Activated CD4-positive, alpha-beta T cell treated with anti-CD3 and anti-CD28 coated beads, Interleukin-2, amount 50 U/mL, for 16 hours (primary cell): ENCODE measurements at regions not wholly inside any gene's neighbourhood (a gene's known extent, or its start where the extent isn't known, plus 50 kb on each side); places are given as distances from the start of the nearest gene placed in this dataset.

Source experiments
- DNase-seq: peaks from one replicate; pipeline ENCODE4 v3.0.0-alpha.2; 2020

DNA sequence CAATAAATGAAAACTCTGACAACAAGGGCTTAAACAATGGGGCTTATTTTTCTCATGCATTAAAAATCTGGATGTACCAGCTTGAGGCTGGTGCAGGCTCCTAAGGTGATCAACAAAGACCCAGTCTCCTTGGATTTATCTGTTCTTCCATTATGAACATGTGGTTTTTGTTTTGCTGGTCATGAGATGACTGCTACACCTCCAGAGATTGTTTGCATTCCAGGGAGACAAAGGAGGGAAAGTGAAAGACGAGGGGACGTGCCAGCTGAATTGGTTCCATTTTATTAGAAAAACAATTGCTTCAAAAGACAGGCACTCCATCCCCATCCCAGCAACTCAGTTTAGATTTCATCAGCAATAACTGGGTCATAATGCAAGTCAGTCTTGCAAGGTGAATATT lies 90.9 kb upstream of the KCNK1 start:
- DNase-seq = no peak

DNA sequence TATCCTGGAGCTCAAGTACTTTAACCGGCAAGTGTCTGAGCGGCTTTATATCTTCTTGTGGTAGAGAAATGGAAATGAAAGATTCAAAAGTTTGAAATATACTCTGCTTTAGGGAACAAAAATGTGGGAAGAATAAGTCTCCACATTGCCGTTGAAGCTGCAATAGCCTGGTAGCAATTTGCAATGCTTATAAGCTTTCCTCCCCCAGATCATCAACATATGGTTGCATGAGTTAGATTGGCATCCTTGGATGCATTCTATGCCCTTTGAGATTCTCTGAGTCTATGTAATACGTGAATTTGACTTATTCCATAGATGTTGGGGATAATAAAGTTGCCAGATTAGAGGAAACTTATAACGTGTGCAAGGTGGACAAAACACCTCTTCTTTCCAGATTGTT lies 86.1 kb upstream of the KCNK1 start:
- no peak for DNase-seq

- DNase-seq = no peak
Measured at GRCh38 chr1:233530665-233531386, 83.1 kb upstream of the KCNK1 start.

- DNase-seq = no peak
Measured at GRCh38 chr1:233540816-233541215, 73.1 kb upstream of the KCNK1 start.

DNA sequence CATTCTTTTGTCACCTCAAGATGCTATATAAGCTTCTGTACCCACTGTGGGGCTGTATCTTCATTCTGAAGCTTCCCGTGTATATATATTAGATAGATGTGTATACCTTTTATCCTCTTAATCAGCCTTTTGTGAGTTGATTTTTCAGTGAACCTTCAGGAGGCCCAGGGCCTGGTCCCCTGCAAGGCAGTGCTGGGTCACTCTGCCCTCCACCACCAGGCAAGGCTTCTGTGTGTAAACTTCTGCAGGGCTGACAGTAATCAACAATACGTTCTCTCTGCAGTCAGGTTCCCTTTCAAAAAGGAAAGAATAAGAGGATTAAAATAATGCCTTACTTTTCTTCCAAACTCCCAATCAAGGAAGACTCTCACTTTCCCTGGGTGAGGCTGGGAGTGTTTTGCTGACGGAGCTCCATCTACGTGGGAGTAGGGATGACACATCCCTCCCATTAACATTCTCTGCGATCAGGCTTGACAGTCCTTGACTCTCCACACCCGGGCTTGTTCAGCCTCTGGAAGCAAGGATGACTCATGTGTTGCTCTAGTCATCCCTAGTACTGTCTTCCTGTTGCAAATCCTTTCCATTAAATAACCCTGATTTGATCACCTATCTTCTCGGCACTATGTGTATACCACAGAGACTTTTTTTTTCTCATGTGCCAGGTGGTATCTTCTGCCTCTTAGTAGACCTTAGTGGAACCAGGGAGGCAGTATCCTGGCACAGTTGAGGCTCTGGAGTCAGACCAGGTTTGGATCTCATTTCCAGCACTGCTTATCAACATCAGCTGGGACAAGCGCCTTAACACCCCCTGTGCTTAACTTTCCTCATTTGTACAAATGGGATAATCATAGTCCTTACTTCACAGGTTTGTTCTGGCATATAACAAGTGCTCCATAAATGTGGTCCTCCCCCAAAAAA lies 70.3 kb upstream of the KCNK1 start:
- no peak for DNase-seq

- no peak for DNase-seq
Measured at GRCh38 chr1:233544304-233544703, 69.6 kb upstream of the KCNK1 start.

DNA sequence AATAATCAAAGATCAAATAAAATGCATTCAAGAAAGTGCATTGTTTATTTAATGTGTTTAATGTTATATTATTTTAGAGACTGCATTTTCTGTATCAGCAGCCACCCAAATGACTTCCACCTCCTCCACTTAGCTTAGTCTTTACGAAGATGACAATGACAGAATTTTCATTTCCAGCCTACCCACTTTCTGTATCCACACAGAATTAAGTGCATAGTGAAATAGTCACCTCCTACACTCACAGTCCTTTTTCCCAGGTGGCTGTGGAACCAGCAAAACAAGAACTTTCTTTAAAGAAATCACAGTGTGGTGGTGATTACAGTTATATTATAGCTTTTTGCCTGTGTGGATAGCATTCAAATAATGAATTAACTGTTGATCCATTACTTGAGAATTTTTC lies 66.2 kb upstream of the KCNK1 start:
- DNase-seq = no peak

DNA sequence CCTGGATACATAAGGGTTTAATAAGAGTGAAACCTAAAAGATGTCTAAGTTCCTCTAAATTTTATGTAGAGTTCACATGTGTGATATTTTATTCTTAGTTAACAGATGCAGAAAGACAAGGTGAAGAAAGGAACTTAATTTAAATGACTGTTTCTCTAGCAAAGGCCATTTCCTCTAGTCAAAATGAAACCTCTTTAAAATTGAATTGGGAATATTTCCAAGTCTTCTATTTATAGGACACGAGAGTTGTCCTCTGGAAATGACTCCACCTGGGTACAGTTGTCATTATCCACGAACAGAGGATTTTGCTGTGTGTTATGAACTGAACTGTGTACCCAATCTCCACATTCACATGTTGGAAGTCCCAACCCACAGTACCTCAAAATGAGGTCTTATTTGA lies 64.5 kb upstream of the KCNK1 start:
- DNase-seq = no peak

DNA sequence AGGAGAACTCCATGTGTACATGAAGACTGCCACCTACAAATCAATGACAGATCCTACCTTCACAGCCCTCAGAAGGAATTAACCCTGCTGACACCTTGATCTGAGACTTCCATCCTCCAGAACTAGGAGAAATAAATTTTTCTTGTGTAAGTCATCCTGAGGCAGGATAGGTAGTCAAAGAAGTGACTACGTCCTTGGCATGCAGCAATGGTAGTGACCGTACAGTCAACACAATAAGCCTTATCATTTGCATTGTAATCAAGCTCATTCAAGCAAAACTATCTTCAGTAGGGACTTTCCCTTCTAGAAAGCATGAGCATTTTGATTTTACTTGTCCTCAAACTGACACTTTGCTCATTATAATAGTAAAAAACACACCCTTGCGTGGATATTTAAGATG lies 64.0 kb upstream of the KCNK1 start:
- DNase-seq = no peak

- no peak for DNase-seq
Measured at GRCh38 chr1:233554037-233554436, 59.9 kb upstream of the KCNK1 start.

DNA sequence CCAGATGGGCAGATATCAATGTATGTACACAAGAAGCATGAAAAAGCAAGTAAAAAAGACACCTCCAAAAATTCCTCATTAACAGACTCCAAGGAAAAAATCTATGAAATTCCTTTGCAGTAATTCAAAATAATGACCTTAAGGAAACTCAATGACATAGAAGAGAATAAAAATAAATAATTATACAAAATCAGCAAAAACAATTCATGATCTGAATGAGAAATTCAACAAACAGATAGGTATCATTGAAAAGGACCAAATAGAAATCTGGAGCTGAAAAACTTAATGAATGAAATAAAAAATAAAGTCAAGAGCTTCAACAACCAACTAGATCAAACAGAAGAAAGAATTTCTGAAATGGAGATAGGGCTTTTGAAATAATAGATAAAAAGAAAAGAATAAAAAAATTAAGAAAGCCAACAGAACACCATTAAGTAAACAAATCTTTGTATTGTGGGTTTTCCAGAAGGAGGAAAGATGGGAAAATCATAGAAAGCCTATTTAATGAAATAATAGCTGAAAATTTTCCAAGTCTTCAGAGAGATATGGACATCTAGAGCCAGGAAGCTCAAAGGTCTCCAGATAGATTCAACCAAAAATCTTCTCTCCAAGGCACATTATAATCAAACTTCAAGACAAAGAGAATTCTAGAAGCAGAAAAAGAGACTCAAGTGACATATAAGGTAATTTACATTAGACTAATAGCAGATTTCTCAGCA lies 52.0 kb upstream of the KCNK1 start:
- no peak for DNase-seq
